GM12872 (cell line): ENCODE measurements at regions not wholly inside any gene's neighbourhood (a gene's known extent, or its start where the extent isn't known, plus 50 kb on each side); places are given as distances from the start of the nearest gene placed in this dataset.

Experiments
- TF ChIP-seq, protein P1 (sequence below): IDR thresholded peaks from 3 replicates; pipeline ENCODE4 v1.5.1; 2011; ENCODE audit warnings: low read depth, mild to moderate bottlenecking, low read length, moderate library complexity; ENCODE audit not compliant: insufficient read depth

DNA sequence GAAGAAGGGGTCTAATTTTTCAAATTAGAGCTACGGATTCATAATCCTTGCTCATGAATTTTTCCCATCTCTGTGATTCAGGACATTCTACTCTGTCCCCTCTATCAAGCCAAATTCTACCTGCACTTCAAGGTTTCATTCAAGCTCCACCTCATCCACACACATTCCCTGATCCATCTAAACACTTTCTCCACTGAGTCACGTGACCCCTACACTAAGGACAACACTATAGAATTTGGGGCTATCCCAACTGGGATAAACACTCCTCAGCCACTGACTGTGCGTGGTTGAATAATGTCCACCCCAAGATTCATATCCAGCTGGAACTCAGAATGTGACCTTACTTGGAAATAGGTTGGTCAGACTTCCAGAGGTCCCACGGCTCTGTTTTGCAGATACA lies 159.9 kb upstream of the ACVR2A start:
- TF ChIP-seq, protein P1, sequence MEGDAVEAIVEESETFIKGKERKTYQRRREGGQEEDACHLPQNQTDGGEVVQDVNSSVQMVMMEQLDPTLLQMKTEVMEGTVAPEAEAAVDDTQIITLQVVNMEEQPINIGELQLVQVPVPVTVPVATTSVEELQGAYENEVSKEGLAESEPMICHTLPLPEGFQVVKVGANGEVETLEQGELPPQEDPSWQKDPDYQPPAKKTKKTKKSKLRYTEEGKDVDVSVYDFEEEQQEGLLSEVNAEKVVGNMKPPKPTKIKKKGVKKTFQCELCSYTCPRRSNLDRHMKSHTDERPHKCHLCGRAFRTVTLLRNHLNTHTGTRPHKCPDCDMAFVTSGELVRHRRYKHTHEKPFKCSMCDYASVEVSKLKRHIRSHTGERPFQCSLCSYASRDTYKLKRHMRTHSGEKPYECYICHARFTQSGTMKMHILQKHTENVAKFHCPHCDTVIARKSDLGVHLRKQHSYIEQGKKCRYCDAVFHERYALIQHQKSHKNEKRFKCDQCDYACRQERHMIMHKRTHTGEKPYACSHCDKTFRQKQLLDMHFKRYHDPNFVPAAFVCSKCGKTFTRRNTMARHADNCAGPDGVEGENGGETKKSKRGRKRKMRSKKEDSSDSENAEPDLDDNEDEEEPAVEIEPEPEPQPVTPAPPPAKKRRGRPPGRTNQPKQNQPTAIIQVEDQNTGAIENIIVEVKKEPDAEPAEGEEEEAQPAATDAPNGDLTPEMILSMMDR, result no peak

DNA sequence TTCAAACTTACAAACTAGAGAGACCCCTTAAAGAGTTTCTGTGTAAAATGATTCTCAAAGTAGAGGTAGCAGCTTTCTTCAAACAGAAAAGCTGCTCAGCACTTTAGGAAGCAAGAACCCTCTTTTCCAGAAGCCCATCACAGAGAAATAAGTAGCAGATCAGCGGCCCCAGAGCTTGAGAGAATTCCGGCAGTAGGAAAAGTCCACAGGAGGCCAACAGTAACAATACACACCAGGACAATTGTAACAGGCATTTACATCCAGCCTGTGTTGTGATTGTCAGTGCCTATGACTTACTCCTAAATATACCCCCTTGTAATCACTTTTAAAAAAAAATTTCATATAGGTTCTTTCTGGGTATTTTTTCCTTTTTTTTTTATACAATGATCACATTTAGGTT lies 161.4 kb upstream of the ACVR2A start:
- TF ChIP-seq, protein P1, result no peak

DNA sequence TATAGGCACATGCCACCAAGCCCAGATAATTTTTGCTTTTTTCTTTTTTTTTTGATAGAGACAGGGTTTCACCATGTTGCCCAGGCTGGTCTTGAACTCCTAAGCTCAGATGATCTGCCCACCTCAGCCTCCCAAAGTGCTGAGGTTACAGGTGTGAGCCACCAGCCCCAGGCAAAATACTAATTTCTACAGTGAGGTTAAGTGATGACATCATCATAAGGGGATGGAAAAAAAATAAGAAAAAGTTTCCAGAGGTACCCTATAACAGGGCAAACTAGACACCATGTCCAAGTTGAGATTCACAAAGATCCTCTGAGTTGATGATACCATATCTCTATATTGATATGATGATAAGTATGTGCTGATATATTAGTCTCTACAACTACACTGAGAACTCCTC lies 163.7 kb upstream of the ACVR2A start:
- TF ChIP-seq, protein P1, result no peak

DNA sequence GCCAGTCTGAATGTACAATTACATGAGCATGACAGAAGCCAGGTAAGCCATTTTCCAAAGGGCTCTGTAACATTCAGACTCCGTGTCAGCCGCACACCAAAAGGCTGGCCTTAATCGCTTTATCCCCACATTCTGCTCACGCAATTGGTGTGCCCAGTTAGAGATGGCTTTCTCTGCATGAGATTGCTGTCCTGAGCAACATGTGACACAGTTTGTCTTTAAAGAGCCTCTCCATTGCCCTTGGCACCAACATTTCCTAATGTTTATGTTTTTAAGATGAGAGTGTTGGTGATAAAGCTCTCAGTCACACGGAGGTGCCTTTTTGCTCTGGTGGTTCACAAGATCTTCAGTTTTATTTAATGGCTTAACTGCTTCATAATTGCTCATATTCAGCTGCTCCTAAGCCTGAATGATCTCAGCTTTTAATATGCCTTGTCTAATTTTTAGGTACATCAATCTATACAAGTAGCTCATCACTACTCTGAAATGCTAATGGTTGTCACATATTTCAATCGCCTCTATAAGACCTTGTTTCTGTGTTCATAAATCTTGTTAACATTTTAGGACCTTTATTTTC lies 164.8 kb upstream of the ACVR2A start:
- TF ChIP-seq, protein P1, result no peak

DNA sequence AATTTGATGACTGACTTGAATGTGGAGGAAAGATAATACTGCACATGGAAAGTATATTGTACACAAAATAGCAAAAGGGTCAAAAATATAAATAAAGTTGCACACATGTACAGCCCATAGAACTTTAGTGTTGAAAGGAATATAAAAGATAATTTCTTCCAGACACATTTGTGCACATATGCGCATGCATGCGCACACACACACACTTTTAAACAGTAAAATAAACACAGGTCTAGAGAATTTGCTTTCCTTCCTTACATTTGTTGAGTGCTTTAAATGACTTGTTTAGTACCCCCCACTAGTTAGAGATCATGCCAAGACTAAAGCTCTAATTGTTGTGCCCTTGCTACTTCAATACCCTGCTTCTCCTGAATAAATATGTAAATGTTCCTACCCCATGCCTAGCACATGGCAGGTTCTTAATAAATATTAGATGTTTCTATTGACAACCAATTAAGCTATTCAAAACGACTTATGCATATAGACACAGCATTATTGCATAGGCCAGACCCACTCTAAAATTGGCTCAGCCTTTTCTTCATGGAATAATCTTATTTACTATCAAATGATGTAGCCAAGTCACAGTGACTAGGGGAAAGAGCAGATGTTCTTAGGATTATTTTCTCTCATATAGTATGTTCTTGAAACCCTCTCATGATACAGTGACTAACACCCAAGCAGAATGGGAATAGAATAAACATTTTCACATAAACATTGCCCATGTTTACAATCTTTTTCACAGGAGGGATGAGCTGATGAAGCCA lies 165.5 kb upstream of the ACVR2A start:
- TF ChIP-seq, protein P1, result no peak

DNA sequence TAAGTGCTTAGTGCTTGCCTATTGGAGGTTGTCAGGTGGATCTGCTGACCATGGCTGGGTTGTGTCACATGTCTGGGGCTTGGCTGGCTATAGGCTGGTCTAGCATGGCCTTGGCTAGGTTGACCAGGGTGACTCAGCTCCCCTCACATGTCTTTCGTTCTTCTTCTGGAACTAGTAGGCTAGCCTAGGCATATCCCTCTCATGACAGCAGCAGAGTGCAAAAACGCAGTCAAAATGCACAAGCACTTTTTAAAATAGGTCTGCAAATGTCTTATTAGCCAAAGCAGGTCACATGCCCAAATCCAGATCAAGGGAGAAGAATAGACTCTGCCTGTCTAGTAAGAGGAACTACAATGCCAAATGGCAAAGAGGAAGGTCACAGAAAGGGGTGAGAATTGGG lies 179.7 kb upstream of the ACVR2A start:
- TF ChIP-seq, protein P1, result no peak

DNA sequence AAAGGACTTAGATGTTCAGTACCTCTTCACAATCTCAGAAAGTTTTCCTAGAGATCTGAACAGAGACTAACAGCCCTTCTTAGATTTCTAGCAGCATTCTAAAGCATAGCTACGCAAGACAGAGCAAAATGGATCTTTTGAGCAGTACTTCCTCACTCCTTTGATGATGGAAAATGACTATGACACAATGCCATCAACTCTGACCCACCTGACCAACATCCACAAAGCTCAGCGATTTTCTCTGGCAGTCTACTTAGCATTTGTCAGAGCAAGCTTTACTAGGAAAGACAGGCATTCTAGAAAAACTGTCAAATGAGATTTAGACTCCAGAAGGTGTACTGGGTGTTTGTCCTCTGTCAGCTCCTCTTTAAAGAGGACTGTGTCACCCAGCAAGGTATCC lies 180.9 kb upstream of the ACVR2A start:
- TF ChIP-seq, protein P1, result no peak
